A549 (cell line): ENCODE measurements at regions not wholly inside any gene's neighbourhood (a gene's known extent, or its start where the extent isn't known, plus 50 kb on each side); places are given as distances from the start of the nearest gene placed in this dataset.
A peak's percentile ranks its signal among the peaks of the same experiment; 100 is the strongest.

Experiments
- ATAC-seq, 2 experiments: fragments of 200-7000 bp in 1 of 2; fragments of >200 bp in 1 of 2; cut with Nextera tagmentation in 1 of 2; cut with Tn5 transposase in 1 of 2; 3 replicates each; pipeline versions ENCODE4 v1.8.0 to v1.9.1; 2018 to 2020; ENCODE audit warnings: mild to moderate bottlenecking in 1 of 2, moderate library complexity in 1 of 2
- CTCF ChIA-PET: fragments of 300-600 bp; sonication (Branson Sonifier 250); formaldehyde crosslinking; extraction: SDS; loops from one replicate; lab custom pipeline; 2021; ENCODE audit warnings: antibody characterized with exemption, inconsistent platforms; lab: Yijun Ruan, JAX
- POLR2A ChIA-PET: fragments of 350-600 bp; formaldehyde crosslinking; extraction: SDS; loops from one replicate; lab custom pipeline; 2021; ENCODE audit warnings: antibody characterized with exemption, inconsistent platforms; lab: Yijun Ruan, JAX
- DNase-seq, 2 experiments: peaks; one replicate each; pipeline versions ENCODE4 v3.0.0 to v3.0.0-alpha.2; 2011 to 2016; ENCODE audit warnings: low read depth in 1 of 2, low spot score in 1 of 2
- FAIRE-seq: peaks from 2 replicates; lab custom pipeline; 2011; peaks lifted over from hg19 to GRCh38; lab: Jason Lieb, UNC
- H3K27ac ChIP-seq, 2 experiments: fragments of >200 bp; sonication (Bioruptor Twin); formaldehyde crosslinking; 3 replicates each; pipeline ENCODE4 v1.5.1; 2016 to 2017
- H3K4me1 ChIP-seq: fragments of >200 bp; sonication (Bioruptor Twin); formaldehyde crosslinking; 3 replicates; pipeline ENCODE4 v1.6.1; 2016
- H3K4me2 ChIP-seq: fragments of >200 bp; sonication (Bioruptor Twin); formaldehyde crosslinking; 3 replicates; pipeline ENCODE4 v1.6.1; 2016
- H3K4me3 ChIP-seq: fragments of >200 bp; sonication (Bioruptor Twin); formaldehyde crosslinking; 3 replicates; pipeline ENCODE4 v1.5.1; 2016
- H3K9me3 ChIP-seq: fragments of >200 bp; sonication (Bioruptor Twin); formaldehyde crosslinking; 3 replicates; pipeline ENCODE4 v1.6.1; 2016
- CBX2 ChIP-seq: fragments of 200-600 bp; sonication (generic); IDR thresholded peaks from 2 replicates; pipeline ENCODE4 v1.6.1; 2016; ENCODE audit warnings: low read depth, mild to moderate bottlenecking, borderline replicate concordance
- CBX8 ChIP-seq: fragments of 200-600 bp; sonication (generic); IDR thresholded peaks from 2 replicates; pipeline ENCODE4 v1.6.1; 2016
- CEBPB ChIP-seq, 2 experiments: fragments of >200 bp in 1 of 2; sonication (Bioruptor Twin) in 1 of 2; formaldehyde crosslinking in 1 of 2; IDR thresholded peaks; 2 replicates each; pipeline ENCODE4 v1.6.1; 2012 to 2016
- CHD2 ChIP-seq: fragments of 150-350 bp; IDR thresholded peaks from 2 replicates; pipeline ENCODE4 v1.6.1; 2014; ENCODE audit warnings: low read length; ENCODE audit not compliant: partially characterized antibody
- CHD4 ChIP-seq: fragments of 200-600 bp; sonication (generic); IDR thresholded peaks from 2 replicates; pipeline ENCODE4 v1.6.1; 2016; ENCODE audit warnings: antibody characterized with exemption, mild to moderate bottlenecking, borderline replicate concordance
- EHF ChIP-seq: fragments of 250-450 bp; sonication (Bioruptor Pico); IDR thresholded peaks from 2 replicates; pipeline ENCODE4 v1.5.0; 2020; ENCODE audit warnings: mild to moderate bottlenecking
- EHMT2 ChIP-seq: fragments of 200-600 bp; sonication (generic); IDR thresholded peaks from 2 replicates; pipeline ENCODE4 v1.6.1; 2016; ENCODE audit warnings: antibody characterized with exemption, low read depth, mild to moderate bottlenecking, moderate library complexity
- EP300 ChIP-seq, 2 experiments: fragments of >200 bp; sonication (Bioruptor Twin); formaldehyde crosslinking; IDR thresholded peaks; 2 replicates in 1 of 2; 3 replicates in 1 of 2; pipeline ENCODE4 v1.6.1; 2016 to 2017
- FOXS1 ChIP-seq: fragments of 250-450 bp; sonication (Bioruptor Pico); IDR thresholded peaks from 2 replicates; pipeline ENCODE4 v1.5.0; 2020; ENCODE audit warnings: mild to moderate bottlenecking, moderate library complexity
- GATA3 ChIP-seq: IDR thresholded peaks from 2 replicates; pipeline ENCODE4 v1.6.1; 2012; ENCODE audit warnings: borderline replicate concordance
- HDAC2 ChIP-seq: fragments of 200-600 bp; sonication (generic); IDR thresholded peaks from 2 replicates; pipeline ENCODE4 v1.6.1; 2016
- HES2 ChIP-seq: fragments of >200 bp; sonication (Bioruptor Twin); formaldehyde crosslinking; IDR thresholded peaks from 2 replicates; pipeline ENCODE4 v1.6.1; 2016
- HEYL ChIP-seq: fragments of 250-450 bp; sonication (Bioruptor Pico); IDR thresholded peaks from 2 replicates; pipeline ENCODE4 v1.8.0; 2021; ENCODE audit warnings: mild to moderate bottlenecking, moderate library complexity
- JUNB ChIP-seq: fragments of >200 bp; sonication (Bioruptor Twin); formaldehyde crosslinking; IDR thresholded peaks from 2 replicates; pipeline ENCODE4 v1.6.1; 2016
- MAFK ChIP-seq: fragments of 450-650 bp; IDR thresholded peaks from 2 replicates; pipeline ENCODE4 v1.6.1; 2014; ENCODE audit not compliant: partially characterized antibody
- MAZ ChIP-seq: fragments of 150-350 bp; IDR thresholded peaks from 2 replicates; pipeline ENCODE4 v1.6.1; 2014; ENCODE audit warnings: antibody characterized with exemption, low read depth, low read length, borderline replicate concordance
- MYC ChIP-seq: IDR thresholded peaks from 2 replicates; pipeline ENCODE4 v1.6.1; 2012; ENCODE audit warnings: mild to moderate bottlenecking, inconsistent platforms, low read length, improper control_type of control experiment, borderline replicate concordance
- NFE2L2 ChIP-seq: fragments of 150-350 bp; conservative IDR thresholded peaks from 2 replicates; pipeline ENCODE4 v1.6.1; 2014; ENCODE audit warnings: low read length
- NPAS2 ChIP-seq: fragments of 250-450 bp; sonication (Bioruptor Pico); IDR thresholded peaks from 2 replicates; pipeline ENCODE4 v1.8.0; 2022; ENCODE audit warnings: mild to moderate bottlenecking, moderate library complexity, borderline replicate concordance
- NR3C1 ChIP-seq: fragments of >200 bp; sonication (Bioruptor Twin); formaldehyde crosslinking; IDR thresholded peaks from 3 replicates; pipeline ENCODE4 v1.6.1; 2017
- PBX3 ChIP-seq: IDR thresholded peaks from 2 replicates; pipeline ENCODE4 v1.6.1; 2012
- POLR2A ChIP-seq: IDR thresholded peaks from 2 replicates; pipeline ENCODE4 v1.6.1; 2012; ENCODE audit warnings: mild to moderate bottlenecking, low read length
- POLR2AphosphoS2 ChIP-seq: conservative IDR thresholded peaks from 2 replicates; pipeline ENCODE4 v1.6.1; 2012; ENCODE audit warnings: low read length, improper control_type of control experiment, inconsistent platforms
- RARB ChIP-seq: fragments of 250-450 bp; sonication (Bioruptor Pico); IDR thresholded peaks from 2 replicates; pipeline ENCODE4 v1.8.0; 2021; ENCODE audit warnings: mild to moderate bottlenecking, moderate library complexity
- RNF2 ChIP-seq: fragments of 200-600 bp; sonication (generic); IDR thresholded peaks from 2 replicates; pipeline ENCODE4 v1.6.1; 2016; ENCODE audit warnings: low read depth, mild to moderate bottlenecking, antibody characterized with exemption, moderate library complexity, borderline replicate concordance
- SMC3 ChIP-seq: fragments of >200 bp; sonication (Bioruptor Twin); formaldehyde crosslinking; IDR thresholded peaks from 3 replicates; pipeline ENCODE4 v1.6.1; 2018; ENCODE audit warnings: inconsistent platforms
- TFCP2L1 ChIP-seq: fragments of 250-450 bp; sonication (Bioruptor Pico); IDR thresholded peaks from 2 replicates; pipeline ENCODE4 v1.5.0; 2021; ENCODE audit warnings: mild to moderate bottlenecking
- WGBS: methylation state at CpG from one replicate; pipeline ENCODE4 v1.1.6; 2017; ENCODE audit errors: missing lambda C conversion rate; 5-methylcytosine and 5-hydroxymethylcytosine counted together

GRCh38 chr15:66865622-66866611 is 163.9 kb downstream of the SMAD6 start:
- no peak for DNase-seq
- TF ChIP-seq POLR2A (peak; percentile 16; the same call in 1 of the 2 replicates), CHD4 (no peak), NFE2L2 (no peak), HEYL (CRISPR knock-in tag) (no peak)
- H3K4me3 ChIP-seq: no peak overlapping the region
- H3K4me2 ChIP-seq: no peak overlapping the region
- peaks cover 17% of the 10 kb centered on the region for H3K4me1 ChIP-seq
- FAIRE-seq: no peak
- ChIA-PET POLR2A (no interaction called here), CTCF (interaction anchor here (0.9 to 12.7 kb wide), 6 partner anchors 8 to 438 kb away, joined by 3 to 224 read pairs (median 24); no protein-coding TSS in a partner anchor)
- 94% methylated on average over 15 of the region's 15 CpGs for WGBS
- H3K27ac ChIP-seq: no peak overlapping the region
- no peak for ATAC-seq
- H3K9me3 ChIP-seq: peaks cover 5% of the 10 kb centered on the region; the same call in 1 of the 3 replicates

GRCh38 chr15:66866656-66867055 is 164.6 kb downstream of the SMAD6 start:
- CTCF ChIA-PET: interaction anchor here (0.9 to 12.7 kb wide), 4 partner anchors 9 to 36 kb away, joined by 3 to 224 read pairs (median 8); no protein-coding TSS in a partner anchor
- POLR2A ChIA-PET: no interaction called here
- Histone ChIP-seq H3K4me3 (no peak overlapping the region), H3K27ac (no peak overlapping the region), H3K9me3 (peaks cover 13% of the 10 kb centered on the region), H3K4me1 (peaks cover 17% of the 10 kb centered on the region), H3K4me2 (no peak overlapping the region)
- ATAC-seq: no peak
- no peak for TF ChIP-seq MAFK
- TF ChIP-seq TFCP2L1 (CRISPR knock-in tag): no peak
- no peak for TF ChIP-seq RARB
- no peak for TF ChIP-seq JUNB
- TF ChIP-seq MYC: no peak
- no peak for TF ChIP-seq SMC3
- no peak for FAIRE-seq
- 93% methylated on average over 6 of the region's 6 CpGs for WGBS
- DNase-seq: no peak

- no peak for ATAC-seq
- DNase-seq: no peak
- ChIA-PET CTCF (interaction anchor here (1.1 to 12.7 kb wide), 6 partner anchors 8 to 34 kb away, joined by 3 to 224 read pairs (median 3); no protein-coding TSS in a partner anchor), POLR2A (no interaction called here)
- H3K4me3 ChIP-seq: no peak overlapping the region
- WGBS: 94% methylated on average over 1 of the region's 1 CpG
- peaks cover 13% of the 10 kb centered on the region for H3K9me3 ChIP-seq
- TF ChIP-seq HDAC2 (no peak), EHMT2 (no peak), EHF (CRISPR knock-in tag) (no peak), HES2 (no peak), MYC (no peak), CHD4 (no peak), POLR2AphosphoS2 (no peak), CBX8 (no peak), EP300 (IDR thresholded peaks at IDR 0.05) (no peak), RNF2 (no peak), TFCP2L1 (CRISPR knock-in tag) (no peak), NR3C1 (no peak), CBX2 (no peak)
- TF ChIP-seq, all 56 proteins: peak for 0
- Histone ChIP-seq H3K27ac (0 out of 6 replicates have a peak overlapping the region, but pooled peaks of 1 of the 2 experiments have one; percentile 4), H3K4me2 (no peak overlapping the region), H3K4me1 (peaks cover 6% of the 10 kb centered on the region; the same call in 1 of the 3 replicates)
- no peak for FAIRE-seq
Observed at GRCh38 chr15:66868918-66869317, 166.9 kb downstream of the SMAD6 start.

- peaks cover 13% of the 10 kb centered on the region for H3K9me3 ChIP-seq
- ChIA-PET POLR2A (no interaction called here), CTCF (interaction anchor here (0.6 to 1.9 kb wide), 3 partner anchors 9 to 72 kb away, joined by 3 to 6 read pairs (median 4); no protein-coding TSS in a partner anchor)
- no peak overlapping the region for H3K4me3 ChIP-seq
- ATAC-seq: no peak
- no peak overlapping the region for H3K4me2 ChIP-seq
- no peak for FAIRE-seq
- no peak for TF ChIP-seq GATA3
- TF ChIP-seq JUNB: no peak
- no peak for TF ChIP-seq RNF2
- TF ChIP-seq FOXS1 (CRISPR knock-in tag): no peak
- no peak for TF ChIP-seq CEBPB (IDR thresholded peaks at IDR 0.05)
- no peak for TF ChIP-seq CHD2
- TF ChIP-seq PBX3: no peak
- no peak for TF ChIP-seq CBX2
- no peak for TF ChIP-seq MAZ
- no peak for TF ChIP-seq NPAS2 (CRISPR knock-in tag)
- TF ChIP-seq, all 56 proteins: peak for 0
- H3K27ac ChIP-seq: no peak overlapping the region
- peaks cover 6% of the 10 kb centered on the region; the same call in 1 of the 3 replicates for H3K4me1 ChIP-seq
- DNase-seq: no peak
Observed at GRCh38 chr15:66870880-66871388, 168.9 kb downstream of the SMAD6 start.
